ENCODE measurements at regions not wholly inside any gene's neighbourhood (a gene's known extent, or its start where the extent isn't known, plus 50 kb on each side); places are given as distances from the start of the nearest gene placed in this dataset.

GRCh38 chr1:81600878-81601622, 199.7 kb upstream of the ADGRL2 start:
- H3K9me3 Mint-ChIP-seq = peaks cover 0 to 7% (median 5%) of the 10 kb centered on the region in 7 donors
- H3K9me3 ChIP-seq (replicated peaks in 1 of 2; ENCODE audit: control insufficient read depth in 1 of 2, insufficient read depth in 1 of 2, low read length in 2 of 2) = no peaks in the 10 kb centered on the region
- TF ChIP-seq CTCF (IDR thresholded peaks at IDR 0.05) = no peak
- H3K27me3 Mint-ChIP-seq (ENCODE audit: low read depth in 3 of 3) = peaks cover 0 to 2% (median 0%) of the 10 kb centered on the region in 3 donors
- 100% methylated on average over 1 of the region's 3 CpGs for whole genome bisulfite sequencing (ENCODE audit: insufficient coverage)
- no peak overlapping the region for H3K4me3 Mint-ChIP-seq
- intact Hi-C loops (cut with micrococcal nuclease) = no loop called here
- H3K4me1 Mint-ChIP-seq = no peaks in the 10 kb centered on the region
- no peak overlapping the region for H2AFZ ChIP-seq (ENCODE audit: insufficient read depth, low read depth, low read length, poor library complexity, severe bottlenecking)
- no peaks in the 10 kb centered on the region for H4K20me1 ChIP-seq (ENCODE audit: insufficient read depth, low read length)
- DNase-seq = no peak
- no peaks in the 10 kb centered on the region for H3K36me3 ChIP-seq (replicated peaks in 1 of 2; ENCODE audit: control insufficient read depth in 1 of 2, insufficient read depth in 2 of 2, low read length in 2 of 2)
- no peaks in the 10 kb centered on the region for H3K79me2 ChIP-seq (ENCODE audit: insufficient read depth, low read length)
- no peak overlapping the region for H3K27ac ChIP-seq (ENCODE audit: low read depth in 1 of 2, low read length in 2 of 2)
- no peak overlapping the region for H3K27ac Mint-ChIP-seq
- H3K27me3 ChIP-seq (ENCODE audit: control insufficient read depth in 2 of 2, insufficient read depth in 2 of 2, low read length in 2 of 2) = no peaks in the 10 kb centered on the region
- no peak overlapping the region for H3K4me2 ChIP-seq (replicated peaks; ENCODE audit: extremely low read depth, low read length, poor library complexity, severe bottlenecking)
- H3K4me1 ChIP-seq (ENCODE audit: control insufficient read depth in 1 of 2, insufficient read depth in 2 of 2, low read length in 2 of 2) = no peaks in the 10 kb centered on the region
- H3K9ac ChIP-seq (ENCODE audit: insufficient read depth, low read length, poor library complexity, severe bottlenecking) = no peak overlapping the region
- H3K36me3 Mint-ChIP-seq = no peaks in the 10 kb centered on the region
- H3K4me3 ChIP-seq (replicated peaks in 1 of 3; ENCODE audit: low read depth in 2 of 3, low read length in 3 of 3) = no peak overlapping the region

- Histone ChIP-seq H3K9me3 (replicated peaks in 1 of 2; ENCODE audit: control insufficient read depth in 1 of 2, insufficient read depth in 1 of 2, low read length in 2 of 2) (no peaks in the 10 kb centered on the region), H3K27ac (ENCODE audit: low read depth in 1 of 2, low read length in 2 of 2) (no peak overlapping the region), H3K9ac (ENCODE audit: insufficient read depth, low read length, poor library complexity, severe bottlenecking) (no peak overlapping the region), H2AFZ (ENCODE audit: insufficient read depth, low read depth, low read length, poor library complexity, severe bottlenecking) (no peak overlapping the region), H3K4me2 (replicated peaks; ENCODE audit: extremely low read depth, low read length, poor library complexity, severe bottlenecking) (no peak overlapping the region), H3K79me2 (ENCODE audit: insufficient read depth, low read length) (no peaks in the 10 kb centered on the region), H3K36me3 (replicated peaks in 1 of 2; ENCODE audit: control insufficient read depth in 1 of 2, insufficient read depth in 2 of 2, low read length in 2 of 2) (no peaks in the 10 kb centered on the region), H3K27me3 (ENCODE audit: control insufficient read depth in 2 of 2, insufficient read depth in 2 of 2, low read length in 2 of 2) (no peaks in the 10 kb centered on the region), H3K4me1 (ENCODE audit: control insufficient read depth in 1 of 2, insufficient read depth in 2 of 2, low read length in 2 of 2) (no peaks in the 10 kb centered on the region), H3K4me3 (replicated peaks in 1 of 3; ENCODE audit: low read depth in 2 of 3, low read length in 3 of 3) (no peak overlapping the region), H4K20me1 (ENCODE audit: insufficient read depth, low read length) (no peaks in the 10 kb centered on the region)
- no peak for DNase-seq
- peaks cover 0 to 7% (median 5%) of the 10 kb centered on the region in 7 donors for H3K9me3 Mint-ChIP-seq
- H3K36me3 Mint-ChIP-seq = no peaks in the 10 kb centered on the region
- intact Hi-C loops (cut with micrococcal nuclease) = no loop called here
- H3K27me3 Mint-ChIP-seq (ENCODE audit: low read depth in 3 of 3) = peaks cover 0 to 2% (median 0%) of the 10 kb centered on the region in 3 donors
- no peak overlapping the region for H3K4me3 Mint-ChIP-seq
- WGBS (ENCODE audit: insufficient coverage) = no CpG with 5 or more reads among the region's 1 CpG
- H3K4me1 Mint-ChIP-seq = no peaks in the 10 kb centered on the region
- H3K27ac Mint-ChIP-seq = no peak overlapping the region
- no peak for TF ChIP-seq CTCF (IDR thresholded peaks at IDR 0.05)
These were observed 200.4 kb upstream of the ADGRL2 start for GRCh38 chr1:81600363-81600762.
